ENCODE measurements at regions not wholly inside any gene's neighbourhood (a gene's known extent, or its start where the extent isn't known, plus 50 kb on each side); places are given as distances from the start of the nearest gene placed in this dataset.

DNA sequence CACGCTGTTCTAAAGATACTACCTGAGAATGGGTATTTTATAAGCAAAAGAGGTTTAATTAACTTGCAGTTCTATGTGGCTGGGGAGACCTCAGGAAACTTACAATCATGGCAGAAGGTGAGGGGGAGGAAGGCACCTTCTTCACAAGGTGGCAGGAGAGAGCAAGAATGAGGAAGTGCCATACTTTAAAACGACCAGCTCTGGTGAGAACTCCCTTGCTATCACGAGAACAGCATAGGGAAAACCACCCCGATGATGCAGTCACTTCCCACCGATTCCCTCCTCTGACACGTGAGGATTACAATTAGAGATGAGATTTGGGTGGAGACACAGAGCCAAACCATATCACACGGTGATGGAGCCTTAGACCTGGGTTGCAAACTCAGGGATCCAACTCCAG lies 317.5 kb upstream of the EEF2KMT start:
- Histone ChIP-seq H3K27me3 (ENCODE audit: insufficient read depth, low read length) (peaks cover 20% of the 10 kb centered on the region; the same call in 1 of the 2 replicates), H2AFZ (ENCODE audit: low read depth, low read length, poor library complexity, severe bottlenecking) (no peak overlapping the region), H3K4me2 (ENCODE audit: low read length) (no peak overlapping the region), H3K4me1 (ENCODE audit: control insufficient read depth in 1 of 2, insufficient read depth in 2 of 2, low read length in 2 of 2) (no peaks in the 10 kb centered on the region), H3K27ac (ENCODE audit: low read depth, low read length) (no peak overlapping the region), H4K20me1 (ENCODE audit: insufficient read depth) (no peaks in the 10 kb centered on the region), H3K4me3 (replicated peaks in 1 of 2; ENCODE audit: low read depth in 1 of 2, low read length in 2 of 2) (no peak overlapping the region), H3K9me2 (ENCODE audit: insufficient read depth) (no peaks in the 10 kb centered on the region), H3K36me3 (ENCODE audit: control insufficient read depth in 1 of 2, insufficient read depth in 2 of 2, low read length in 2 of 2) (no peaks in the 10 kb centered on the region), H3K9me3 (ENCODE audit: control insufficient read depth in 1 of 2, insufficient read depth in 1 of 2, low read depth in 1 of 2, low read length in 2 of 2) (no peaks in the 10 kb centered on the region), H3K79me2 (ENCODE audit: insufficient read depth, low read length) (no peaks in the 10 kb centered on the region), H3K9ac (ENCODE audit: low read length) (no peak overlapping the region)
- ATAC-seq (peak; percentile 63), DNase-seq (ENCODE audit: low read depth, low spot score) (peak; percentile 13)
- intact Hi-C loops (cut with micrococcal nuclease): loop anchor here (2.0 kb wide), 1 partner anchor 76 kb away; no protein-coding TSS in a partner anchor
- ChIA-PET RAD21 (ENCODE audit: low non-redundant PET in 1 of 2, low total read pairs in 2 of 2, uncharacterized antibody in 2 of 2, unreplicated experiment in 2 of 2) (no interaction called here), POLR2A (no interaction called here), CTCF (no interaction called here)
- BruUV-seq (replicated peaks): no TSS peak
- TF ChIP-seq ELF1 (IDR thresholded peaks at IDR 0.05; ENCODE audit: borderline replicate concordance, low read depth): peak; percentile 34; the same call in 1 of the 2 replicates
- no peak for TF ChIP-seq EZH2phosphoT487 (IDR thresholded peaks at IDR 0.05; ENCODE audit: borderline replicate concordance)
- TF ChIP-seq, protein P1, sequence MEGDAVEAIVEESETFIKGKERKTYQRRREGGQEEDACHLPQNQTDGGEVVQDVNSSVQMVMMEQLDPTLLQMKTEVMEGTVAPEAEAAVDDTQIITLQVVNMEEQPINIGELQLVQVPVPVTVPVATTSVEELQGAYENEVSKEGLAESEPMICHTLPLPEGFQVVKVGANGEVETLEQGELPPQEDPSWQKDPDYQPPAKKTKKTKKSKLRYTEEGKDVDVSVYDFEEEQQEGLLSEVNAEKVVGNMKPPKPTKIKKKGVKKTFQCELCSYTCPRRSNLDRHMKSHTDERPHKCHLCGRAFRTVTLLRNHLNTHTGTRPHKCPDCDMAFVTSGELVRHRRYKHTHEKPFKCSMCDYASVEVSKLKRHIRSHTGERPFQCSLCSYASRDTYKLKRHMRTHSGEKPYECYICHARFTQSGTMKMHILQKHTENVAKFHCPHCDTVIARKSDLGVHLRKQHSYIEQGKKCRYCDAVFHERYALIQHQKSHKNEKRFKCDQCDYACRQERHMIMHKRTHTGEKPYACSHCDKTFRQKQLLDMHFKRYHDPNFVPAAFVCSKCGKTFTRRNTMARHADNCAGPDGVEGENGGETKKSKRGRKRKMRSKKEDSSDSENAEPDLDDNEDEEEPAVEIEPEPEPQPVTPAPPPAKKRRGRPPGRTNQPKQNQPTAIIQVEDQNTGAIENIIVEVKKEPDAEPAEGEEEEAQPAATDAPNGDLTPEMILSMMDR (IDR thresholded peaks at IDR 0.05 in 2 of 3, conservative IDR thresholded peaks at IDR 0.05 in 1 of 3; ENCODE audit: borderline replicate concordance in 1 of 3, insufficient read depth in 1 of 3, low read depth in 2 of 3, low read length in 2 of 3): peak in 2 of 3 experiments; percentile 10 to 31; a peak in 1 of 6 replicates
- TF ChIP-seq, protein P2, sequence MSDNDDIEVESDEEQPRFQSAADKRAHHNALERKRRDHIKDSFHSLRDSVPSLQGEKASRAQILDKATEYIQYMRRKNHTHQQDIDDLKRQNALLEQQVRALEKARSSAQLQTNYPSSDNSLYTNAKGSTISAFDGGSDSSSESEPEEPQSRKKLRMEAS (IDR thresholded peaks at IDR 0.05): peak; percentile 14; the same call in 1 of the 2 replicates
- no peak for TF ChIP-seq SRF (IDR thresholded peaks at IDR 0.05; ENCODE audit: low read depth)
- TF ChIP-seq RAD21 (IDR thresholded peaks at IDR 0.05; ENCODE audit: low read depth): peak; percentile 20; the same call in 1 of the 2 replicates
- TF ChIP-seq FOSL1 (IDR thresholded peaks at IDR 0.05; ENCODE audit: low read depth): no peak
- TF ChIP-seq EGR1 (IDR thresholded peaks at IDR 0.05; ENCODE audit: low read depth): no peak
- TF ChIP-seq, protein P3, sequence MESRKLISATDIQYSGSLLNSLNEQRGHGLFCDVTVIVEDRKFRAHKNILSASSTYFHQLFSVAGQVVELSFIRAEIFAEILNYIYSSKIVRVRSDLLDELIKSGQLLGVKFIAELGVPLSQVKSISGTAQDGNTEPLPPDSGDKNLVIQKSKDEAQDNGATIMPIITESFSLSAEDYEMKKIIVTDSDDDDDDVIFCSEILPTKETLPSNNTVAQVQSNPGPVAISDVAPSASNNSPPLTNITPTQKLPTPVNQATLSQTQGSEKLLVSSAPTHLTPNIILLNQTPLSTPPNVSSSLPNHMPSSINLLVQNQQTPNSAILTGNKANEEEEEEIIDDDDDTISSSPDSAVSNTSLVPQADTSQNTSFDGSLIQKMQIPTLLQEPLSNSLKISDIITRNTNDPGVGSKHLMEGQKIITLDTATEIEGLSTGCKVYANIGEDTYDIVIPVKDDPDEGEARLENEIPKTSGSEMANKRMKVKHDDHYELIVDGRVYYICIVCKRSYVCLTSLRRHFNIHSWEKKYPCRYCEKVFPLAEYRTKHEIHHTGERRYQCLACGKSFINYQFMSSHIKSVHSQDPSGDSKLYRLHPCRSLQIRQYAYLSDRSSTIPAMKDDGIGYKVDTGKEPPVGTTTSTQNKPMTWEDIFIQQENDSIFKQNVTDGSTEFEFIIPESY (IDR thresholded peaks at IDR 0.05; ENCODE audit: extremely low read depth, insufficient replicate concordance, low read length): no peak
- no peak for TF ChIP-seq EZH2 (IDR thresholded peaks at IDR 0.05)
- TF ChIP-seq ZFX (IDR thresholded peaks at IDR 0.05): no peak
- no peak for TF ChIP-seq POLR2AphosphoS5 (IDR thresholded peaks at IDR 0.05; ENCODE audit: low read depth, low read length)
